ENCODE measurements at regions not wholly inside any gene's neighbourhood (a gene's known extent, or its start where the extent isn't known, plus 50 kb on each side); places are given as distances from the start of the nearest gene placed in this dataset.

DNA sequence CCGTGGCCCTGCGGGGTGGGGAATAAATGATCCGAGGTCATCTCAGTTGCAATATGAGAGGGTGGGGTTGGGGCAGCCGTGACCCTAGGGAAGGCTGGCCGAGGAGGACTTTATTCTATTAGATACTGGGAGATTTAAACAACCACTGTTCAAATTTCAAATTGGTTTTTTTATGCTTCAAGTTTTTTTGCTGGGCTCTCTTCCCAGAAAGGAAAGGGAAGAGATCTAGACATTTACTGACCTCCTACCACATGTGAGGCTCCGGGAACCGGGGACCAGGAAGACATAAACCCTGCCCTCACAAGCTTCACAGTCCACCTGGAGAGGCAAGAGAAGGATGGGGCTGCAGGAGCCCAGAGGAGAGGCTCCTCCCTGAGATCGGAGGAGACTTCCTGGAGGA is 207.3 kb downstream of the FOXD2 start:
- TF ChIP-seq POLR2AphosphoS5 (IDR thresholded peaks at IDR 0.05; ENCODE audit: low read depth, low read length) (no peak), SIN3A (IDR thresholded peaks at IDR 0.05; ENCODE audit: borderline replicate concordance, insufficient read depth, low read length) (no peak), FOXP2 (optimal IDR thresholded peaks at IDR 0.05; ENCODE audit: borderline replicate concordance, extremely low read depth, extremely low read length, insufficient read depth) (no peak), TAF1 (IDR thresholded peaks at IDR 0.05; ENCODE audit: borderline replicate concordance, insufficient read depth, low read length) (no peak)
- TF ChIP-seq, protein P1, sequence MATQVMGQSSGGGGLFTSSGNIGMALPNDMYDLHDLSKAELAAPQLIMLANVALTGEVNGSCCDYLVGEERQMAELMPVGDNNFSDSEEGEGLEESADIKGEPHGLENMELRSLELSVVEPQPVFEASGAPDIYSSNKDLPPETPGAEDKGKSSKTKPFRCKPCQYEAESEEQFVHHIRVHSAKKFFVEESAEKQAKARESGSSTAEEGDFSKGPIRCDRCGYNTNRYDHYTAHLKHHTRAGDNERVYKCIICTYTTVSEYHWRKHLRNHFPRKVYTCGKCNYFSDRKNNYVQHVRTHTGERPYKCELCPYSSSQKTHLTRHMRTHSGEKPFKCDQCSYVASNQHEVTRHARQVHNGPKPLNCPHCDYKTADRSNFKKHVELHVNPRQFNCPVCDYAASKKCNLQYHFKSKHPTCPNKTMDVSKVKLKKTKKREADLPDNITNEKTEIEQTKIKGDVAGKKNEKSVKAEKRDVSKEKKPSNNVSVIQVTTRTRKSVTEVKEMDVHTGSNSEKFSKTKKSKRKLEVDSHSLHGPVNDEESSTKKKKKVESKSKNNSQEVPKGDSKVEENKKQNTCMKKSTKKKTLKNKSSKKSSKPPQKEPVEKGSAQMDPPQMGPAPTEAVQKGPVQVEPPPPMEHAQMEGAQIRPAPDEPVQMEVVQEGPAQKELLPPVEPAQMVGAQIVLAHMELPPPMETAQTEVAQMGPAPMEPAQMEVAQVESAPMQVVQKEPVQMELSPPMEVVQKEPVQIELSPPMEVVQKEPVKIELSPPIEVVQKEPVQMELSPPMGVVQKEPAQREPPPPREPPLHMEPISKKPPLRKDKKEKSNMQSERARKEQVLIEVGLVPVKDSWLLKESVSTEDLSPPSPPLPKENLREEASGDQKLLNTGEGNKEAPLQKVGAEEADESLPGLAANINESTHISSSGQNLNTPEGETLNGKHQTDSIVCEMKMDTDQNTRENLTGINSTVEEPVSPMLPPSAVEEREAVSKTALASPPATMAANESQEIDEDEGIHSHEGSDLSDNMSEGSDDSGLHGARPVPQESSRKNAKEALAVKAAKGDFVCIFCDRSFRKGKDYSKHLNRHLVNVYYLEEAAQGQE (IDR thresholded peaks at IDR 0.05; ENCODE audit: insufficient read depth in 1 of 2, low read depth in 2 of 2, low read length in 2 of 2) = no peak
